Retina (tissue), 1 donor: ENCODE measurements at regions not wholly inside any gene's neighbourhood (a gene's known extent, or its start where the extent isn't known, plus 50 kb on each side); places are given as distances from the start of the nearest gene placed in this dataset.
"Not testable (repeated sequence)": the region's sequence is repeated elsewhere in the genome, so short reads cannot be mapped to it uniquely, and the experiment has no call there.

Source experiments
- DNase-seq: peaks from one replicate; pipeline ENCODE4 v3.0.0-alpha.2; 2016

GRCh38 chr3:130151555-130151954 lies 69.9 kb downstream of the ALG1L2 start:
- not testable (repeated sequence) for DNase-seq

- not testable (repeated sequence) for DNase-seq
Measured at GRCh38 chr3:130153247-130153646, 71.6 kb downstream of the ALG1L2 start.

- not testable (repeated sequence) for DNase-seq
Measured at GRCh38 chr3:130155464-130155863, 73.8 kb downstream of the ALG1L2 start.

- DNase-seq, result not testable (repeated sequence)
Measured at GRCh38 chr3:130166856-130167255, 85.2 kb downstream of the ALG1L2 start.

- DNase-seq, result not testable (repeated sequence)
Measured at GRCh38 chr3:130175195-130175594, 93.6 kb downstream of the ALG1L2 start.

- DNase-seq, result not testable (repeated sequence)
Measured at GRCh38 chr3:130176476-130177256, 95.0 kb downstream of the ALG1L2 start.

GRCh38 chr3:130178835-130179234 lies 97.2 kb downstream of the ALG1L2 start:
- not testable (repeated sequence) for DNase-seq

- peak; percentile 23 for DNase-seq
Measured at GRCh38 chr3:130179353-130179970, 97.8 kb downstream of the ALG1L2 start.

- DNase-seq, result not testable (repeated sequence)
Measured at GRCh38 chr3:130182475-130182874, 100.8 kb downstream of the ALG1L2 start.

- DNase-seq, result not testable (repeated sequence)
Measured at GRCh38 chr3:130183689-130184088, 102.1 kb downstream of the ALG1L2 start.

GRCh38 chr3:130184152-130185024 lies 102.8 kb downstream of the ALG1L2 start:
- DNase-seq, result not testable (repeated sequence)

GRCh38 chr3:130201272-130201671 lies 119.6 kb downstream of the ALG1L2 start:
- DNase-seq, result not testable (repeated sequence)

GRCh38 chr3:130203633-130204032 lies 122.0 kb downstream of the ALG1L2 start:
- DNase-seq, result not testable (repeated sequence)

GRCh38 chr3:130227540-130227939 lies 117.9 kb upstream of the COL6A5 start:
- no peak for DNase-seq

GRCh38 chr3:130242850-130243569 lies 102.5 kb upstream of the COL6A5 start:
- DNase-seq, result no peak

GRCh38 chr3:130243808-130244207 lies 101.7 kb upstream of the COL6A5 start:
- DNase-seq, result no peak

GRCh38 chr3:130250982-130251381 lies 94.5 kb upstream of the COL6A5 start:
- DNase-seq, result no peak

GRCh38 chr3:130255442-130255841 lies 90.0 kb upstream of the COL6A5 start:
- no peak for DNase-seq

- DNase-seq, result no peak
Measured at GRCh38 chr3:130256821-130257340, 88.6 kb upstream of the COL6A5 start.

- no peak for DNase-seq
Measured at GRCh38 chr3:130258532-130258952, 86.9 kb upstream of the COL6A5 start.

GRCh38 chr3:130259166-130259874 lies 86.2 kb upstream of the COL6A5 start:
- DNase-seq, result no peak

GRCh38 chr3:130260918-130261317 lies 84.6 kb upstream of the COL6A5 start:
- DNase-seq, result no peak
